GM21723 (cell line): ENCODE measurements at regions not wholly inside any gene's neighbourhood (a gene's known extent, or its start where the extent isn't known, plus 50 kb on each side); places are given as distances from the start of the nearest gene placed in this dataset.

Experiments
- ATAC-seq: cut with Tn5 transposase; IDR thresholded peaks from one replicate; pipeline ENCODE4 v1.9.1; 2021; ENCODE audit warnings: mild to moderate bottlenecking, moderate library complexity; ENCODE audit not compliant: unreplicated experiment

- no peak for ATAC-seq
Observed at GRCh38 chr6:6518631-6519427, 69.7 kb upstream of the LY86 start.

GRCh38 chr6:6521961-6522482 is 66.5 kb upstream of the LY86 start:
- ATAC-seq = no peak

- ATAC-seq = no peak
Observed at GRCh38 chr6:6522709-6523108, 65.8 kb upstream of the LY86 start.

GRCh38 chr6:6524951-6525350 is 63.6 kb upstream of the LY86 start:
- no peak for ATAC-seq

GRCh38 chr6:6525933-6526332 is 62.6 kb upstream of the LY86 start:
- ATAC-seq = no peak

- no peak for ATAC-seq
Observed at GRCh38 chr6:6529275-6529674, 59.2 kb upstream of the LY86 start.

GRCh38 chr6:6533176-6533575 is 55.3 kb upstream of the LY86 start:
- ATAC-seq = no peak

- no peak for ATAC-seq
Observed at GRCh38 chr6:6534399-6534798, 54.1 kb upstream of the LY86 start.

GRCh38 chr6:6537488-6538260 is 50.8 kb upstream of the LY86 start:
- ATAC-seq = no peak

GRCh38 chr6:6538261-6538660 is 50.3 kb upstream of the LY86 start:
- ATAC-seq = no peak
